CD4-positive, alpha-beta T cell treated with Interferon gamma for 1 hour (primary cell): ENCODE measurements at regions not wholly inside any gene's neighbourhood (a gene's known extent, or its start where the extent isn't known, plus 50 kb on each side); places are given as distances from the start of the nearest gene placed in this dataset.
"Not testable (repeated sequence)": the region's sequence is repeated elsewhere in the genome, so short reads cannot be mapped to it uniquely, and the experiment has no call there.

Experiments used
- DNase-seq: peaks from one replicate; pipeline ENCODE4 v3.0.0-alpha.2; 2020

DNA sequence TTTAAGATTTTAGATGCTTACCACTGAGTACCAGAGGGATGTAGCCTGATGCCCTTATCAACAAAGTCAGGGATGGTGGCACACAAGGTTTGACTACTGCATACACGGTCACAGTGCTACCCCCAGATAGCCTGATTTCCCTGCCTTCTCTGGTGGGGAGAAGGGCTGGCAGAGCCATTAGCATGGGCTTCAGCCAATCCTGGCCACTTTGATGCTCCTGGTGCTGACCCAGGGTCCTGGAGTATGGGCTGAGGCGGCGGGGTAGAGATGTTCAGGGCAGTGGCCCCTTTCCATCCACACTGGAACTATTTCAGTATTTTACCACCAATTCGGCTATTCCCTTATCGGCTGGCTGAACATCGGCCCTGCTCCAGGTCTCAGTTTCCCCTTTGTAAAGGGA, 83.2 kb downstream of the POTEB3 start:
- DNase-seq: not testable (repeated sequence)

DNA sequence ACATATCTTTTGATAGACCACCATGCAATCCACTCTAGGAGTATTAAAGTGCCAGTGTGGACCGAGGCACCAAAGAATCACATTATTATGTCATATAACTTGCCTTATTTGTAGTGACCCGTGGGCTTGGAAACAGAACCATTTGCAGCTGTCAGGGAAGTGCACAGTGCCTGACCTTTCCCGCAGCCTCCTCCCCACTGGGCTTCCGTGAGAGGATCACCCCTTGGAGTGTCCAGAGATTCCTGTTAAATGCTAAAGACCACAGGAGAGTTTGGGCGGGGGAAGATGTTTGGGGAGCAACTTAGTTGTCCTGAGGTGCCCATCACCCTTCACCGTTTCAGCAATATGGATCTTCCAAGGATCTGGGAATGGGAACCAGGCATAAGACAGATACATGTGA, 84.4 kb downstream of the POTEB3 start:
- DNase-seq: not testable (repeated sequence)

DNA sequence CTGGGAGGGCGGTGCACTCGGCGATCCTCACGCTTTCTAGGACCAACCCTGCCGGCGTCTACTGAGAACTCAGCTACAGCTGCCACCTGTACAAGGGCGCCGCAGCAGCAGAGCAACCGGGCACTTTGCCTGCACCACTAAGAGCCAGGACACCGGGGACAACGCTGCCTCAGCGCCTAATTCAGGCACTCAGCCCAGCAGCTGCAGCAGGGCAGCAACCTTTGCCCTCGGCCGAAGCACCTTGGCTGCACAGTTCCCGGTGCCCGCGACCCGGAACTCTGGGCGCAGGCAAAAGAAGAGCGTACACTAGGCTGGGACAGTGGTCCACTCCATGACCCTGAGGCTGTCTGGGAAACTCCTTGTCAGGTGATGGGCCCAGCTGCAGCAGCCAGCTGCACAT, 85.7 kb downstream of the POTEB3 start:
- not testable (repeated sequence) for DNase-seq

DNA sequence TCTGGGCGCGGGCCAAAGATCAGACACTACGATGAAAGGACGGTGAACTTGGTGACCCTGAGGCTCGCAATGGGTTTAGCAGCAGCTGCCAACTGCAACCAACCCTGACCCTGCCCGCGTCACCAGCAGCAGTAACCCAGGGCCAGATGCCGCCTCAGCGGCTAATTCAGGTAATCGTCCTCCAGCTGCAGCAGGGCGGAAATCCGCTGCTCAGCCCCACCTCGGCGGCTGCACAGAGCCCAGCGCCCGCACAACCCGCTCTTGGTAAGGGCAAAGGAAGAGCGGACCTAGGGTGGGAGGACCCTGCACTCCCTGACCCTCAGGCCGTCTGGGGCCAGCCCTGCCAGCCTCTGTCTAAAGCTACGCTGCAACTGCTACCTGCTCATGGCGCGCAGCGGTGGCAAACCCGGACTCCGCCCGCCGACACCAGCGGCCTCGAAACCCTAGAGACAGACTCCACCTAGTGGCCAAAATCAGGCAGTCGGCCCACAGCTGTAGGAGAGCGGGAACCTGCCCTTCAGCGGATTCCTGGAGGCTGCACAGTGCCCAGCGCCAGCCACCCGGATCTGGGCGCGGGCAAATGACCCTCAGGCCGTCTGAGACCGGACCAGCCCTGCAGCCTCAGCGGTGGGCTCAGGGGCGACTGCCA, 87.5 kb downstream of the POTEB3 start:
- not testable (repeated sequence) for DNase-seq

DNA sequence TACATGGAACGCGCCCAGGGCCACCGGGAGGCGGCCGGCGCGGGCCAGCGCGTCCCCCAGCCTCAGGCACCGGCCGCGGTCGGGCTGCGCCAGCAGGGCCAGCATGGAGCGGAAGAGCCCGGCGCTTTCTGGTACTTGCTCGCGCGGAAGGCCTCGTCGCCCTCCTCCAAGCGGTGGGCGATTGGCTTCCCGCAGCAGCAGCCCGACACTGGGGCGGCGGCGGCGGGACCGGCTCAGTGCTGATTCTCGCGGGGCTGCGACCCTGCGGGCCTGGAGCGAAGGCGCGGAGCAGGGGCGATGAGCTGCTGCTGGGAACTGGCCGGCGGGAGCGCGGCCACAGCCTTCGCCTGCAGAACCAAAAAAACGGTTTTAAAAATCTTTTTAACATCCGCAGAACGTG, 95.3 kb downstream of the POTEB3 start:
- not testable (repeated sequence) for DNase-seq

DNA sequence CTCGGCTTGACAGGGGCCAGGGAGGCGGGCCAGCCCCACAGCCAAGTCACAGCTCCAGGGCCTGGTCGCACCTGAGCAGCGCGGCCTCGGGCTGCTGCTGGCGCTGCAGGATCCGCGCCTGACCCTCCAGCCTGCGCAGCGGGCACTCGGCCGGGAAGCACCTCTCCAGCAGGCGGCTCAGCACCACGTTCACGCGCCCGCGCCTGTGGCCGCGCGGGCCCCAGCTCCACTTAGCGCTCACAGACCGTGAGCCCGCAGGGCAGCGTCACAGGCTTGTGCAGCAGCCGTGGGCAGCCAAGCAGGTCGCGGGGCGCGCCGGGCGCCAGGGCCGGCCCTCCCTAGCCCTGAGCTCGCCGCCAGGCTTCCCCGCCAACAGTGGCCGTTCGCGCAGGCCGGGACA, 95.8 kb downstream of the POTEB3 start:
- not testable (repeated sequence) for DNase-seq

DNA sequence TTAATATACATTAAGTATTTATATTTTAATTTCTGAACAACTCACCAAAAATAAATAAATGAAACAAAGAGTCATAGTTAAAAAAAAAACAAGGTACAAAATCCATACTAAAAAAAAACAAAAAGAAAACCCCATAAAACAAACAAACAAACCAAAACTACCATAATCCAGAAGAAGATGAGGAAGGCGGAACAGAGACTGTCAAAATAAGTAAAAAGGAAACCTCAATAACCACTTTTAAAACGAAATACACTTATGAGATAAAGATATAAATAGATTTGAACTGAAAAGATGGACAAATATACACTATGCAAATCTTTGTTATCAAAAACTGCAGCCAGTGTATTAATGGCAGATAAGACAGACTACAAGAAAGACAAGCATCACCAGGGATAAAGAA, 103.3 kb downstream of the POTEB3 start:
- DNase-seq: not testable (repeated sequence)

DNA sequence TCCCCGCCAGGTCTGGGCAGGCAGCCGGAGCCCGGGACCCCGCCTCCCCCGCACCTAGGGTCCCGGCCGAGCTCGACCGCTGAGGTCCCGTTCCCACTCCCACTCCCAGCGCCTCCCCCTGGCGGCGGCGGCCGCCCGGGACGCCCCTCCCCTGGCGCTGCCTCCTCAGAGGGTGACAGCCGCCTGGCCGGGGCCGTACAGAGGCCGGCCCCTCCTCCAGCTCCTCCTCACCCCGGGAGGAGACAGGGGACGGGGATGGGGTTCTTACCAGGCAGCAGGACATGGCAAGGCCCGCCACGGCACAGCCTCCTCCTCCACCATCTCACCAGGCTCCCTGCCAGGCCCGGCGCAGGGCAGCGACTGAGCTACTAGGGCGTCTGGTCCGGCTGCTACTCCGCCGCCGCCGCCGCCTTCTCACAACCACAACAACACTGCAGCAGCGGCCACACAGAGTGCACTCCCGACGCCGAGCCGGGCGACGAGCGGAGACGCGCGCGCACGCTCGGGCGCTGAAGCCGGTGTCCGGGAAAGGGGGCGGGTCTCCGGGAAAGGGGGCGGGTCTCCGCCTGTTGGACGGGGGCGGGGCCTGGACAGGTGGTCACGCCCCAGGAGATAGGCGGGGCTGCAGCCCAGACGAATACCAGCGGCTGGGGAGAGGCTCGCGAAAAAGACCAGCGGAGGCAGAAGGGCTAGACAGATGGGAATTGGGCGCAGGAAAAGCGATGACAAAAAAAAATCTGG, 115.4 kb downstream of the POTEB3 start:
- not testable (repeated sequence) for DNase-seq

DNA sequence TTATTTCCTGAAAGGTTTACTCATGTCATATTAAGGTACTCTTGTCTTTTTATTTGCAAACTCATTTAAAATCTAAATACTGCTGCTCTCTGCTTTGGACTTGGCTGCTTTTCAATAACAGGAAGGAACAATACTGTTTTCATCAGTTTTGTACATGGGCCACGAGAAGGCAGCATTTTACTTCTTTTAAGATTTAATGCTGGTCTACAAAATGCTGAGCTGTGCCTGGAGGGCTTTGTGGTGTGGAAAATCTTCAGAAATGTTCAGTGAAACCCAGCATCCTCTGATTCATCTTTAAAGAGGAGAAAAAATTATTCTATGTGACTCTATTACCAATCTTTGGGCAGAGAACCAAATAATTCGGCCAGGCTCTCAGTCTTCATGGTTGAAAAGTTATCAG, 155.9 kb downstream of the POTEB3 start:
- DNase-seq: not testable (repeated sequence)

DNA sequence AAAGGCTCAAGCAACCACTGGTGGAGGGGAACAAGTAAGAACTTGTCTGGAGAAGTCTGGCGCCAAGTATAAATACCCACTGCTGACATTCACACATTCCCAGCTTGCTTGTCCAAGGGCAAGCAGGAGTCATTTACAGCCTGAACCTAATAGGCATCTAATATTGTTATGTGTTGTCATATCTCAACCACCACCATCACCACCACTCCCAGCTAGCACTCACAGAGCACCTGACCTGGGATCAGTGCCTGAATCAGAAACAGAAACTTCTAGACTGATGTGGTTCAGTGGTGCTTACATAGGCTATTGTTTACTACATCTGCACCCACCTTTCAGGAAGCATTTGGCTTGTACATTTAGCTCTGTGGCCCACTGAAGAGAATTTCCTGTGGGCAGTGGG, 157.1 kb downstream of the POTEB3 start:
- DNase-seq: not testable (repeated sequence)

DNA sequence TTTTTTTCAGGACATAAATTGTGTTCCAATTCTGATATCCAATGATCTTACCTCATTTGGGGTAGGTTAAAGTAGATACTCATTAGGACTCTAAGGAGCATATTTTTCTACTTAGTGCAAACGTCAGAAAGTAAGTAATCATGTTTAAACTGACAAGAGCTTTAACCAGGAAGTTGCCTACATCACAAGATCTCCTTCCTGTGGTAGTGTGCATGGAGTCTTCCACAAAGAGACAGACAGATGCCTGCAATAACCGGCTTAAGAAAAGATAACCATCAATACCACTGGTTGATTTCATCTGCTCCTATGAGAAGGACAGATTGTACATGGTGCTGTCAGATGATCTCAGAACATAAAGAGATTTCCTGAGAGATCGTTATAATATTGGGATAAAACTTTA, 160.0 kb downstream of the POTEB3 start:
- DNase-seq: not testable (repeated sequence)

DNA sequence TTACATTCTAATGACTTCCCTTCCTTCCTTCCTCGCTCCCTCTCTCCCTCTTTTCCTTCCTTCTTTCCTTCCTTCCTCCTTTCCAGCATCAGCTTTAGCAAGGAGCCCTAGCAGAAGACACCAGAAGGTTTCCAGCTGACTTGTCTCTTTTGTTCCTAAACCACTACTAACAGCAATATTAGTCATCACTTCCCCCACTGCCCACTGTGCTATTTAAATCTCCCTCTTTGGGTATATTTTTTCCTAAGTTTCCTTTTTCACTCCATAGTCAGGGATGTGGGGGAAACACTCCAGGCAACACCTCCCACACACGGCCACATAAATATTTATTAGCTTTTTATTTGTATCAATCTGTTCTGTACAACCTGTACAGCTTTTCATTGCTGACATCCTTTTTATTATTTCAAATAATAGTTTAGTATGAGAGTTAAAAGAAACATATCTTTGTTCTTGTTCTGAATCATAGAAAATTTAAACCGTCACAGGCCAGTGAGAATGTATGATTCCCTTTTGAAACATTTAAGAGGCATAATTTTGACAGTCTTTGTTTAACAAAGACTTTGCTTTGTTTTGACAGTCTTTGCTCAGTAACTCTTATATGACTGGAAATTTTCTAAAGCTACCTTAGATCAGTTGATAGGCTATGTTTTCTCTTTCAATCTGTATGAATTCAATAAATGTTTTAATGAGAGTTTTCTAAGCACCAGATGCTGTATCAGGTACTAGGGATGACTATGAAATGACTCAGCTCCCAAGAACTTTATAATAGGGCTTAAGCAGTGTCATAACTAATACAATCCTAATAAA, 167.9 kb downstream of the POTEB3 start:
- not testable (repeated sequence) for DNase-seq

DNA sequence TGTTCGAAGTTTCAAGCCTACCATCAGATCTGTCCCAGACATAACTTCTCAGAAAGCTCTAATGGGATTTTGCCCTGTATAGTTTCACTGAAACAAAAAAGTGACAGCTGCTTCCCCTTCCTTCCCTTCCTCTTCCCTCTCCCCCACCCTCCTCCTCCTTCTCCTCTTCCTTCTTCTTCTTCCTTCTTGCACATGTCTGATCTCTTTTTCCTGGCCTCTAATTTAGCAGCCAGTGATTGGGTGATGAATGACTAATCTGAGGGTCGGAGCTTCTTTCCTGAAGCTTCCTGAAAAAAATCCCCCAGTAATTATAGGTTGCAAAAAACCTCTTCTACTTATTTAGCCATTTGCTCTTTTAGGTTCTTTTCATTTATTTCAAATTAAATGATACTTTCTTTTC, 168.7 kb downstream of the POTEB3 start:
- DNase-seq: no peak

DNA sequence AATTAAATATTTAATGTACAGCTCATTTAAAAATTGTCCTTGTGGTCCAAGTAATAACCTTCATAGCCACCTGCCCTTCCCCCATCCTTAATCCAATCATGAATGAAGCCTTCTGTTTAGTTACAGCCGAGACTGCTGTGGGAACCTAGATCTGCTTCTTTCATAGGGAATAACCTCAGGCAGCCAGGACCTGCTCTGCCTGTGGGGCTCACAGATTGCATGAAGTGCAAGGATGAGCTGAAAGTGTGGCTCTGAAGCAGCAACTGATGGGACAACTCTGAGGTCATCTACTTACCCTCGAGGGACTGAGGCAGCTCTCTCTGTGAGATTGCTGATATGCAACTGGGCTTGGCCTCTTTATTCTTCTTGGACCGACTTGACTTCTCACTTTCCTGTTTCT, 169.8 kb downstream of the POTEB3 start:
- no peak for DNase-seq

DNA sequence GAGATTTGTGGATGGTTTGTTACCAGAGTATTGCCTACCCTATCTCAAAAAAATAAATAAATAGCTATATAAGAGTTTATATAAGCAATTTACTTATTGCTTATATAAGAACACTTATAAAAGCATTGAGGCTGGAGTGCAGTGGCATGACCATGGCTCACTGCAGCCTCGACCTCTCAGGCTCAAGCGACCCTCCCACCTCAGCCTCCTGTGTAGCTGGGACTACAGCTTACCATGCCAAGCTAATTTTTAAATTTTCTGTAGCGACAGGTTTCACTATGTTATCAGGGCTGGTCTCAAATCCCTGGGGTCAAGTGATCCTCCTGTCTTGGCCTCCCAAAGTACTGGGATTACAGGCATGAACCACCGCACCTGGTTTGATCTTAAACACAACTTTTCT, 170.6 kb downstream of the POTEB3 start:
- DNase-seq: not testable (repeated sequence)

DNA sequence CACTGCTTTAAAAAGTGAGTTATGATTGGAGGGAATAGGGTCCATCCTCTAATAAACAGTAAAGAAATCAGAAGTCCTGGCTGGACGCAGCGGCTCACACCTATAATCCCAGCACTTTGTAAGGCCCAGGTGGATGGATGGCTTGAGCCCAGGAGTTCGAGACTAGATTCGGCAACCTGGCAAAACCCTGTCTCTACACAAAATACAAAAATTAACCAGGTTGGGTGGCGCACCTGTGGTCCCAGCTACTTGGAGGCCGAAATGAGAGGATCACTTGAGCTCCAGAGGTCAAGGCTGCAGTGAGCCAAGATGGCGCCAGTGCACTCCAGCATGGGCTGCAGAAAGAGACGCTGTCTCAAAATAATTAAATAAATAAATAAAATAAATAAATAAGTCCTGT, 171.2 kb downstream of the POTEB3 start:
- no peak for DNase-seq

DNA sequence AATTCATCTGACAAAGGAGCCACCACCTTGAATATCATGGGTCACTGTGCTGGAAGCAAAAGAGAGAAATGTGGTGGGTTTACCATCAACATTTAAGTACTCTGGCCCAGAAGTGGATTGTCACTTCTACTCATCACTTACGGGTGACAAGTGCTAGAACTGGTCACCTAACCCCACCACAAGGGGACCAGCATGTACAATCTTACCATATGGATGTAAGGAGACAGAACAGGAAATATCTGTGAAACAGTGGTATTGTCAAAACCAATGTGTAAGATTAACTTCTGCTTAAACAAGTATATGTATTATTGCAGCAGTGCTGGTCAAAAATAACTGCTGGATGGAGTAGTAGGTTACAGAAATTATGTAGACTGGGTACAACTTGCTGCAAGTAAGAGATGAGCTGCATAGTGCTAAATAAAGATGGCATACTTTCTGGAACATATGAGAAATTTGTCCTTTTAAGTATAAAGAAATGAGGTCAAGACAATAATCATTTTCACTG, 171.8 kb downstream of the POTEB3 start:
- DNase-seq: no peak

DNA sequence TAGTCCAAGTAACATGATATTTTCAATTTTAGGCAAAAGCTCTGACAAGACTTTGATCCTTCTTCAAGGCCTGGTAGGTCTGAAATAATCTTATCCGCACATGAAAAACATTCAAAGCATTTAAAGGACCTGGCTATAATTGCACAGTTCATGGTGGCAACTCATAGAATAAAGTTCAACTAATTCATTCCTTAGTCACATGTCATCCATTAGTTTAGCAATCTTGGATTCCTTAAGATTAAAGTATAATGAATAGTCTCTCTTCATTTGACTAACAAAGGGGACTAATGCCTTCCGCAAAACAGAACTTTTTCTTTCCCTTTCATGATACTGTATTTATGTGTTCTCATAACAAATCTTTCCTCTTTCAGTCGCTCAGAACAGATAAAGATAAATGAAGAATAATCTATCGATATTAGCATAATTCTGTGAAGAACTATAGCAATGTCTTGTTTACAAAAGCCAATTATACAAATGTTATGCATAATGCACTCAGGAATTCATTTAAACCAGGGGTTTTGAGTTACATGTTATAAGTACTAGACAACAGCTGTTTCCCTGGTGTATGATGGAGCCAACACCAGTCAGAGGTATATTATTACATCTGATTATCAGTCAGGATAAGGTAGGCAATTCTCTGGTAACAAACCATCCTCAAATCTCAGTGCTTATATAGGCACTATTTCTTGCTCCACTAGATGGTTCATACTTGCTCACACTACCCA, 172.5 kb downstream of the POTEB3 start:
- no peak for DNase-seq

DNA sequence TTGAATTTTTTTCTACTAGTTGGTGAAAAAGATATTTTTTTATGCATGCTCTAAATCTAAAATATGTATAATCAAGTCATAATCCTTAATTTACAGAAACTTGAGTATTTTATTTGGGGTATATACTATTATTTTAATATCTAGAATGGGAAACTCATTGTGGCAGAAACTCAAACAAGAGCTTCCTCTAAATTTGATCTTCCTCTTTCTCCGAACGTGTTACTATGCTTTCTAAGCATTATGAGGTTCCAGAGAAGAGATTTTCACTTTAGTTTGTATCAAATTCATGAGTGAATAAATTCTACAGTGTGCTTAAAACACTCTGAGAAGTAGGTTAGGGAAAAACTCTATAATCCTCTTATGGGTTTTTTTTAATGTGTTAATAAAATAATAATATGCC, 173.1 kb downstream of the POTEB3 start:
- DNase-seq: no peak

DNA sequence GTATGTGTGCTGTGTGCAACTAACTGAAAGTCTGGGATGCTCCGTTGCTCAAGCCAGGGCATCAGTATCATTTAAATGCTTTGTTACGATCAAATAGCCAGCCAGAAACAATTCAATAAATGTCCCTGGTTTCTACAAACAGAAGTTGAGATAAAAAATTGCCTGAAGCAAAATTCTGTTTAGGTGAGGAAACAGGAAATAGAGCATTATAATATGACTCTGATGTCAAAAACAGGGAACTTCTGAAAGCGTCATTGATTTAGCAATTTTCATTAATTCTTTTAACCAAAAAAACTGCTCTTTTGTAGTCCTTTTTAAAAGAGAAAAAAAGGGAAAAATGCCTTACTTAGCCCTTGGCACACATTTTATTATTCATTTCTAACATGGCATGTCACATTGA, 174.7 kb downstream of the POTEB3 start:
- DNase-seq: not testable (repeated sequence)

DNA sequence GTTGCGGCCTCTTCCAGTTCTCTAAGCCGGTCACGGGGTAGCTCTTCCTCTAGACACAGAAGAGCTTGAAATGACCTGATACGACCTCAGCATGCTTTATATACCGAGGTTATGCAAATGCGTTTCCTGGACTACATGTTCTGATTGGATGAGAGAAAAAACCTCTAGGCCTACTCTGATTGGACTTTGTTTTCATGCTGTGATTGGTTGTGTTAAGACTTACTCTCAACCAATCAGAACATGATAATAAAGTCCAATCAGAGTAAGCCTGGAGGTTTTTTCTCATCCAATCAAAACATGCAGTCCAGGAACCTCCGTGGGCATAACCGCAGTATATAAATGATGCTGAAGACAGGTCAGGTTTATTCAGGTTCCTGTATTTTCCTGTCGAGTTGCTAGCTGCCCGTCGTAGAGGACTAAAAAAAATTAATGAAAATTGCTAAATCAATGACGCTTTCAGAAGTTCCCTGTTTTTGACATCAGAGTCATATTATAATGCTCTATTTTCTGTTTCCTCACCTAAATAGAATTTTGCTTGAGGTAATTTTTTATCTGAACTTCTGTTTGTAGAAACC, 177.4 kb downstream of the POTEB3 start:
- no peak for DNase-seq
